Fibroblast of lung (primary cell): ENCODE measurements at regions not wholly inside any gene's neighbourhood (a gene's known extent, or its start where the extent isn't known, plus 50 kb on each side); places are given as distances from the start of the nearest gene placed in this dataset.

ENCODE experiments used
- DNase-seq, 2 donors: peaks; one replicate each; pipeline versions ENCODE4 v3.0.0 to v3.0.0-alpha.2; 2010; ENCODE audit warnings: low read depth in 2 of 2
- H2AFZ ChIP-seq: 2 replicates; pipeline ENCODE4 v1.5.1; 2012; ENCODE audit warnings: low read length, control low read depth, inconsistent platforms
- H3K27ac ChIP-seq: 2 replicates; pipeline ENCODE4 v1.5.1; 2011; ENCODE audit warnings: low read length, control low read depth; ENCODE audit not compliant: insufficient read depth
- H3K27me3 ChIP-seq: 2 replicates; pipeline ENCODE4 v1.5.1; 2011; ENCODE audit warnings: mild to moderate bottlenecking, low read length; ENCODE audit not compliant: control insufficient read depth, insufficient read depth
- H3K36me3 ChIP-seq: 2 replicates; pipeline ENCODE4 v1.5.1; 2011; ENCODE audit warnings: low read length; ENCODE audit not compliant: control insufficient read depth, insufficient read depth
- H3K4me1 ChIP-seq: 2 replicates; pipeline ENCODE4 v1.5.1; 2011; ENCODE audit warnings: low read length; ENCODE audit not compliant: control insufficient read depth, insufficient read depth; ENCODE audit errors: extremely low read depth
- H3K4me2 ChIP-seq: 2 replicates; pipeline ENCODE4 v1.5.1; 2011; ENCODE audit warnings: low read length, control low read depth; ENCODE audit not compliant: insufficient read depth; ENCODE audit errors: extremely low read depth
- H3K4me3 ChIP-seq, 4 experiments: fragments of 200-600 bp in 1 of 4; sonication (generic) in 1 of 4; replicated peaks in 1 of 4; 2 replicates each; pipeline ENCODE4 v1.5.1; 2011 to 2016; ENCODE audit warnings: low read length in 4 of 4, low read depth in 3 of 4, mild to moderate bottlenecking in 3 of 4, control low read depth in 2 of 4, inconsistent platforms in 1 of 4, mixed read lengths in 1 of 4; ENCODE audit not compliant: insufficient read depth in 1 of 4; ENCODE audit errors: control extremely low read depth in 1 of 4
- H3K79me2 ChIP-seq: 2 replicates; pipeline ENCODE4 v1.5.1; 2012; ENCODE audit warnings: mild to moderate bottlenecking, low read length, inconsistent platforms; ENCODE audit not compliant: control insufficient read depth, insufficient read depth
- H3K9ac ChIP-seq: 2 replicates; pipeline ENCODE4 v1.5.1; 2011; ENCODE audit warnings: mild to moderate bottlenecking, low read length, control low read depth; ENCODE audit not compliant: insufficient read depth
- H3K9me3 ChIP-seq: 2 replicates; pipeline ENCODE4 v1.5.1; 2012; ENCODE audit warnings: low read depth, low read length; ENCODE audit not compliant: control insufficient read depth, insufficient read depth
- H4K20me1 ChIP-seq: 2 replicates; pipeline ENCODE4 v1.5.1; 2011; ENCODE audit warnings: low read length; ENCODE audit not compliant: control insufficient read depth, insufficient read depth; ENCODE audit errors: extremely low read depth
- CTCF ChIP-seq, 2 donors: IDR thresholded peaks in 1 of 2; conservative IDR thresholded peaks in 1 of 2; 1 replicate in 1 of 2; 2 replicates in 1 of 2; pipeline ENCODE4 v1.5.1; 2011 to 2012; ENCODE audit warnings: low read length in 2 of 2, control low read depth in 1 of 2, inconsistent platforms in 1 of 2, low read depth in 1 of 2, mild to moderate bottlenecking in 1 of 2
- EZH2 ChIP-seq: IDR thresholded peaks from 2 replicates; pipeline ENCODE4 v1.5.1; 2012; ENCODE audit warnings: low read length, control low read depth, mild to moderate bottlenecking; ENCODE audit errors: missing control alignments

GRCh38 chr9:31067418-31067817 is 1317.0 kb upstream of the ACO1 start:
- DNase-seq, result no peak
- no peak for TF ChIP-seq CTCF (conservative IDR thresholded peaks at IDR 0.05 in 1 of 2, IDR thresholded peaks at IDR 0.05 in 1 of 2; ENCODE audit: low read depth in 1 of 2, low read length in 2 of 2)
- no peak for TF ChIP-seq EZH2
- no peaks in the 10 kb centered on the region for H3K4me1 ChIP-seq
- H3K36me3 ChIP-seq, result no peaks in the 10 kb centered on the region
- no peak overlapping the region for H2AFZ ChIP-seq
- no peaks in the 10 kb centered on the region for H3K9me3 ChIP-seq
- no peak overlapping the region for H3K4me2 ChIP-seq
- no peaks in the 10 kb centered on the region for H4K20me1 ChIP-seq
- H3K79me2 ChIP-seq, result no peaks in the 10 kb centered on the region
- no peak overlapping the region for H3K27ac ChIP-seq
- no peak overlapping the region for H3K4me3 ChIP-seq
- H3K9ac ChIP-seq, result no peak overlapping the region
- no peaks in the 10 kb centered on the region for H3K27me3 ChIP-seq

DNA sequence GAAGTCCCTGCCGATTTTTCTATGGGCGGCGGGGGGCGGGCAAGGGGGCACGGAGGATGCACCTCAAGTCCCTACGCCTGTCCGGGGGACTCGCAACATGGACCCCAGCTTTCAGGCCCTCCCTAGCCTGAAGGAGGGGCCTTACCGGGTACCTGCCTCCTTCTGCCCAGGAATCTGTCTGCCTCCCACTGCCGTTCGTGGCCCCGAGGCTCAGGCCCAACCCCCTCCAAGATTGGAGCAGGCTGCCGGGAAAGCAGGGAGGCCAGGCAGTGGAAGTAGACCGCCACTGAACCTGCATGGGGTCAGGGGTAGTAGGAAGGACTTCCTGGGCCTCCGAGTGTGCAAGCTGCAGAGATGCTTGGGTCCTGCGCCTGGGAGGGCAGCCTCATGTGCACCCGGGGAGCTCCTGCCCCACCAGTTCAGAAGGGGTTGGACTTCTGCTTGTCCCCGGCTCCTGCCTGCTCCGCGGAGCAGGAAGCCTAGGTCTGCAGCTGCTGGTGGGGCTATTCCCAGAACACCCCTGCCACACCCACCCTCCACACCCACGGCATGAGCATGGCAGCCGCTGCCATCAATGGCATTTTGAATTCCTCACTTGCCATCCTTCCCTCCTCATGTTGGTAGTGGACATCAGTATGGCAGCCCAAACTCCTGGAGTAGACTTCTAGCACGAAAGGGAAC is 1312.7 kb upstream of the ACO1 start:
- Histone ChIP-seq H3K27me3 (no peaks in the 10 kb centered on the region), H3K9me3 (no peaks in the 10 kb centered on the region), H4K20me1 (no peaks in the 10 kb centered on the region), H3K4me2 (no peak overlapping the region), H2AFZ (no peak overlapping the region), H3K9ac (no peak overlapping the region), H3K27ac (no peak overlapping the region), H3K36me3 (no peaks in the 10 kb centered on the region), H3K4me1 (no peaks in the 10 kb centered on the region), H3K79me2 (no peaks in the 10 kb centered on the region), H3K4me3 (no peak overlapping the region)
- DNase-seq, result no peak
- TF ChIP-seq EZH2 (no peak), CTCF (conservative IDR thresholded peaks at IDR 0.05 in 1 of 2, IDR thresholded peaks at IDR 0.05 in 1 of 2; ENCODE audit: low read depth in 1 of 2, low read length in 2 of 2) (no peak)

DNA sequence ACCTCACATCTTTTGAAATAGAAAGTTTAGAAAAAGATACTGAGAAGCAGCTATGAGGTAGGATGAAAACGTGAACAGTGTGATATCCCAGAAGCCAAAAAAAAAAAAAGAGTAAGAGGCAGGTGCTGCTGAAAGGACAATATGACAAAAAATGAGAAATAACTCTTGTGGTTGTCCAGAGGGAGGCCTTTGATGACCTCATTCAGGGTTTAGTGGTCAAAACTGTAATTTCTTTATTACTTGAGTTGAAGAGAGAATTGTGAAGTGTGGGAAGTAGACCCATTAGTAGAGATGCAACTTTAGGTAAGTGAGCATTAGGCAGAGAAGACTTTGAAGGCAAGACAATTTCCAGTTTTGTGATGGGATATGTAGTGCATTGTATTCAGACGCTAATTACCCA is 1306.3 kb upstream of the ACO1 start:
- TF ChIP-seq EZH2, result no peak
- TF ChIP-seq CTCF (conservative IDR thresholded peaks at IDR 0.05 in 1 of 2, IDR thresholded peaks at IDR 0.05 in 1 of 2; ENCODE audit: low read depth in 1 of 2, low read length in 2 of 2), result no peak
- H3K79me2 ChIP-seq, result no peaks in the 10 kb centered on the region
- no peak overlapping the region for H3K4me2 ChIP-seq
- H3K36me3 ChIP-seq, result no peaks in the 10 kb centered on the region
- no peak overlapping the region for H2AFZ ChIP-seq
- no peak overlapping the region for H3K4me3 ChIP-seq
- no peaks in the 10 kb centered on the region for H3K27me3 ChIP-seq
- H3K27ac ChIP-seq, result no peak overlapping the region
- no peak overlapping the region for H3K9ac ChIP-seq
- H3K4me1 ChIP-seq, result no peaks in the 10 kb centered on the region
- DNase-seq, result no peak
- H4K20me1 ChIP-seq, result no peaks in the 10 kb centered on the region
- H3K9me3 ChIP-seq, result no peaks in the 10 kb centered on the region
